GM12892 (cell line): ENCODE measurements at regions not wholly inside any gene's neighbourhood (a gene's known extent, or its start where the extent isn't known, plus 50 kb on each side); places are given as distances from the start of the nearest gene placed in this dataset.
"Not testable (repeated sequence)": the region's sequence is repeated elsewhere in the genome, so short reads cannot be mapped to it uniquely, and the experiment has no call there.

Experiments used
- DNase-seq: peaks from one replicate; pipeline ENCODE4 v3.0.0; 2011; ENCODE audit not compliant: insufficient read length
- FAIRE-seq: peaks from 2 replicates; lab custom pipeline; 2011; peaks lifted over from hg19 to GRCh38; lab: Jason Lieb, UNC
- POLR2A ChIP-seq: IDR thresholded peaks from 2 replicates; pipeline ENCODE4 v1.6.1; 2011; ENCODE audit warnings: low read depth, low read length, control low read depth
- POLR2AphosphoS5 ChIP-seq: IDR thresholded peaks from 2 replicates; pipeline ENCODE4 v1.6.1; 2011; ENCODE audit warnings: low read depth, low read length, control low read depth
- TAF1 ChIP-seq: IDR thresholded peaks from 2 replicates; pipeline ENCODE4 v1.6.1; 2011; ENCODE audit warnings: low read depth, mild to moderate bottlenecking, control low read depth, low read length, borderline replicate concordance

GRCh38 chr12:58310809-58311622 lies 369.6 kb downstream of the ATP23 start:
- DNase-seq (no peak), FAIRE-seq (no peak)
- TF ChIP-seq POLR2AphosphoS5: no peak
- TF ChIP-seq POLR2A: no peak
- no peak for TF ChIP-seq TAF1

GRCh38 chr12:58313091-58313855 lies 371.9 kb downstream of the ATP23 start:
- FAIRE-seq (no peak), DNase-seq (no peak)
- TF ChIP-seq POLR2AphosphoS5 (no peak), POLR2A (no peak), TAF1 (no peak)

- DNase-seq (no peak), FAIRE-seq (no peak)
- TF ChIP-seq POLR2AphosphoS5 (no peak), TAF1 (no peak), POLR2A (no peak)
Observed at GRCh38 chr12:58314610-58315009, 373.2 kb downstream of the ATP23 start.

- FAIRE-seq (no peak), DNase-seq (no peak)
- TF ChIP-seq TAF1 (no peak), POLR2A (no peak), POLR2AphosphoS5 (no peak)
Observed at GRCh38 chr12:58316926-58317325, 375.6 kb downstream of the ATP23 start.

GRCh38 chr12:58321414-58321813 lies 380.0 kb downstream of the ATP23 start:
- no peak for TF ChIP-seq TAF1
- no peak for TF ChIP-seq POLR2A
- TF ChIP-seq POLR2AphosphoS5: no peak
- DNase-seq (no peak), FAIRE-seq (no peak)

- no peak for DNase-seq
- no peak for TF ChIP-seq POLR2AphosphoS5
- no peak for TF ChIP-seq TAF1
- TF ChIP-seq POLR2A: no peak
- FAIRE-seq: no peak
Observed at GRCh38 chr12:58323676-58324075, 382.3 kb downstream of the ATP23 start.

GRCh38 chr12:58325561-58325960 lies 384.2 kb downstream of the ATP23 start:
- FAIRE-seq (no peak), DNase-seq (no peak)
- TF ChIP-seq TAF1 (no peak), POLR2A (no peak), POLR2AphosphoS5 (no peak)

GRCh38 chr12:58326534-58326933 lies 385.2 kb downstream of the ATP23 start:
- FAIRE-seq: no peak
- no peak for TF ChIP-seq TAF1
- TF ChIP-seq POLR2A: no peak
- TF ChIP-seq POLR2AphosphoS5: no peak
- no peak for DNase-seq

GRCh38 chr12:58336581-58337242 lies 395.3 kb downstream of the ATP23 start:
- DNase-seq, FAIRE-seq: not testable (repeated sequence)

GRCh38 chr12:58337539-58337938 lies 396.2 kb downstream of the ATP23 start:
- FAIRE-seq, DNase-seq: not testable (repeated sequence)

- FAIRE-seq (no peak), DNase-seq (no peak)
- no peak for TF ChIP-seq POLR2A
- TF ChIP-seq POLR2AphosphoS5: no peak
- no peak for TF ChIP-seq TAF1
Observed at GRCh38 chr12:58341791-58342190, 400.4 kb downstream of the ATP23 start.
